SW480 (cell line): ENCODE measurements at regions not wholly inside any gene's neighbourhood (a gene's known extent, or its start where the extent isn't known, plus 50 kb on each side); places are given as distances from the start of the nearest gene placed in this dataset.
"Not testable (repeated sequence)": the region's sequence is repeated elsewhere in the genome, so short reads cannot be mapped to it uniquely, and the experiment has no call there.

Experiments
- DNase-seq: peaks from one replicate; pipeline ENCODE4 v3.0.0-alpha.2; 2016; ENCODE audit warnings: low spot score

- DNase-seq, result no peak
Measured at GRCh38 chr3:8001712-8002111, 499.9 kb upstream of the LMCD1 start.

DNA sequence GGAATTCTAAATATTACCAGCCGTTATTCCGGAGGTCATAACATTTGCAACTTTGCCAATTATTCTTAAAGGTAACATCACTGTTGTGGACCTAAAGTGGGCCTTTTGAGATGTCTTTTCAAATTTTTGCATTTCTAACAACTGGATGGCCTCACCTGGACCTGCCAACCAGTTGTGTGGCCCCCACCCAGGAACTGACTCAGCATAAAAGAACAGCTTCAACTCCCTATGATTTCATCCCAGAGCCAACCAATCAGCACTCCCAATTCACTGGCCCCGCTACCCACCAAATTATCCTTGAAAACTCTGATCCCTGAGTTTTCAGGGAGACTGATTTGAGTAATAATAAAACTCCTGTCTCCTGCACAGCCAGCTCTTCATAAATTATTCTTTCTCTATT is 489.7 kb upstream of the LMCD1 start:
- no peak for DNase-seq

- no peak for DNase-seq
Measured at GRCh38 chr3:8020047-8020841, 481.4 kb upstream of the LMCD1 start.

- DNase-seq, result no peak
Measured at GRCh38 chr3:8027954-8028353, 473.7 kb upstream of the LMCD1 start.

- no peak for DNase-seq
Measured at GRCh38 chr3:8050283-8050682, 451.3 kb upstream of the LMCD1 start.

- DNase-seq, result no peak
Measured at GRCh38 chr3:8052659-8053058, 449.0 kb upstream of the LMCD1 start.

DNA sequence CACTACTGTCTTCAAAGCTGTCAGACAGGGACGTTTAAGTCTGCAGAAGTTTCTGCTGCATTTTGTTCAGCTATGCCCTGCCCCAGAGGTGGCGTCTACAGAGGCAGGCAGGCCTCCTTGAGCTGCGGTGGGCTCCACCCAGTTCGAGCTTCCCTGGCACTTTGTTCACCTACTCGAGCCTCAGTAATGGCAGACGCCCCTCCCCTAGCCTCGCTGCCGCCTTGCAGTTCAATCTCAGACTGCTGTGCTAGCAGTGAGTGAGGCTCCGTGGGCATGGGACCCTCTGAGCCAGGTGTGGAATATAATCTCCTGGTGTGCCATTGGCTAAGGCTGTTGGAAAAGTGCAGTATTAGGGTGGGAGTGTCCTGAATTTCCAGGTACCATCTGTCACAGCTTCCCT is 433.5 kb upstream of the LMCD1 start:
- DNase-seq, result not testable (repeated sequence)

GRCh38 chr3:8069471-8069870 is 432.2 kb upstream of the LMCD1 start:
- no peak for DNase-seq

DNA sequence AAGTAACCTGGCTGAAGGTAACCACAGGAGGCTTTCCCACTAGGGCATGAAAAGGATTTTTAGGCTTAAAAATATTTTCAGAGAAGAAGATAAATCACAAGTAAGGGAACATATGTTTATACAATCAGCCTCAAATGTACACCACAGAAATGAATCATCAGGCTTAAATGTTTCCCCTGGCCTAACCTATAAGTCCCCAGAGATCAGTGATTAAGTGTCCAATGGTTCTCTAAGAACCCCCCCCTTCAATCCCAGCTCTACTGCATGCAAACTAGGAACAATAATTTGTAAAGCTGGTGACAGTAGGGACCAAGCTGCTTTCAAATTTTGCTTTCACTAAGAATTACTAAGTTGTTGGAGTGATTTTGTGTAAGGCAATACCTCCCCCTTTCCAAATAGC is 431.6 kb upstream of the LMCD1 start:
- no peak for DNase-seq

DNA sequence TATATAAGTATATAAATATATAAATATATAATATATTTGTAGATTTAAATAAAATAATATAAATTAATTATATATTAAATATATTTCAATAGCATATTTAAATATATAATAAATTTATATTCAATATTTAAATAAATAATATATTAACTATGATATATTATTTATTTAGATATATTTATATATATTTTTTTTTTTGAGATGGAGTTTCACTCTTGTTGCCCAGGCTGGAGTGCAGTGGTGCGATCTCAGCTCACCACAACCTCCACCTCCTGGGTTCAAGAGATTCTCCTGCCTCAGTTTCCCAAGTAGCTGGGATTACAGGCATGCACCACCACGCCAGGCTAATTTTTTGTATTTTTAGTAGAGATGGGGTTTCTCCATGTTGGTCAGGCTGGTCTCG is 426.9 kb upstream of the LMCD1 start:
- not testable (repeated sequence) for DNase-seq

- DNase-seq, result no peak
Measured at GRCh38 chr3:8077126-8077525, 424.5 kb upstream of the LMCD1 start.

DNA sequence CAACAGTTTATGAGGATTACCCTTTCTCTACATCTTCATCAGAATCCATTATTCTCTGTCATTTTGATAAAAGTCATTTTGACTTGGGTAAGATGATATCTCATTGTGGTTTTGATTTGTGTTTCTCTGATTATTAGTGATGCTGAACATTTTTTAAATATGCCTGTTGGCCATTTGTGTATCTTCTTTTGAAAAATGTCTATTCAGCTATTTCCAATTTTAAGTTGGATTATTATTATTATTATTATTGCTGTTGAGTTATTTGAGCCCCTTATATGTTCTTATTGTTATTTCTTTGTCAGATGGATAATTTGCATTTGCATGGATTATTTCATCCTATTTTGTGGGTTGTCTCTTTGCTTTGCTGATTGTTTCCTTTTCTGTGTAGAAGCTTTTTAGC is 421.2 kb upstream of the LMCD1 start:
- no peak for DNase-seq

DNA sequence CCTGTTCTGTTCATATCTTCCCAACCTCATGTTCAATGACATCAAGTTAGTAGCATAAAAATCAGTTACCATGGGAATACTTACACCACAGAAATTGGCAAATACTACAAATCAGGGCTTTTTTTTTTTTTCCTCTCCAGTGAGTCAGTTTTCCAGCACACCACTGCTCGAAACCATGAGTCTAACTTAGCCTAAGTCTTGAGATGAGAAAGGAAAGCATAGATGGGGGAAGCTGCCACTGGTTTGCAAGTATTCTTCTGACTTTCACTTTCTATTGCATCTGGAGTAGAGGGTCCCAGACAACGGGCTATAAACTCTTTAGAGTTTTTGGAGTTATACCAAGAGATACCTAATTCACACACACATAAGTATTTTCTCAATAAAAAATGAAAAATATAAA is 416.1 kb upstream of the LMCD1 start:
- DNase-seq, result no peak

GRCh38 chr3:8087951-8088350 is 413.7 kb upstream of the LMCD1 start:
- no peak for DNase-seq

DNA sequence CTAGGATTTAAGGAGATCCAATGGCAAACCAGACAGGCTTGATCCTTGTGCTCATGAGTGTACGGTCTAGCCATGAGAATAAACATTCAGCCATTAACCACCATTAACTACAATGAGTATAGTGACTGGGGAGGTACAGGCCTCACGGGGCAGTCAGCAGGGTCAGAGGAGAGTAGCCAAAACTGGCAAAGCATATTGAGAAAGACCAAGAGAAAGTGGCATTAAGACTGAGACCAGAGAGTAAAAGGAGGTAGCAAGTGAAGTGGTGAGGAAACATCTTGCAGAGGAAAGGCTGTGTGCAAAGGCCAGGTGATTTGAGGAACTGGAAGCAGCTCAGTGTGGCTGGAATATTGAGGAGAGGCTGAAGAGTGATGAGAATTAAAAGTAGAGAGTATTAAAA is 407.2 kb upstream of the LMCD1 start:
- DNase-seq, result no peak

DNA sequence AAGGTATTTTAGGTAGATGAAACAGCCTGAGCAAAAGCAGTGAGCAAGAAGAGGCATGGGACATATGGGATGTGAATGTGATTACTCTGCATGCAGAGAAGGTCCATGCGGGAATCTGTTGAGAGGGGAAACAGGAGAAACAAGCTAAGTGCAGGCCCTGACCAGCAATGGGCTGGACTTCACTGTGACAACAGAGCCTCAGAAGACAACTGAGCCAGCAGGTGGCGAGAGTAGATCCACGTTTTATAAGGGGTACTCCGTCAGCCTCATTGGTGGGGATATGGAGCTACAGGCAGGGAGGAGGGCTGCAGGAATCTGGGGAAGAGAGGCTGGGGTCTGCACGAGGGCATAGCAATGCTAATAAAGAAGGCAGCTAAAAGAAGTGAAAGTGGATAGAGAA is 405.9 kb upstream of the LMCD1 start:
- peak; percentile 3 for DNase-seq

GRCh38 chr3:8097690-8098089 is 403.9 kb upstream of the LMCD1 start:
- DNase-seq, result no peak

GRCh38 chr3:8103954-8104353 is 397.7 kb upstream of the LMCD1 start:
- no peak for DNase-seq

GRCh38 chr3:8106921-8107320 is 394.7 kb upstream of the LMCD1 start:
- no peak for DNase-seq

- DNase-seq, result peak; percentile 64
Measured at GRCh38 chr3:8110966-8111798, 390.4 kb upstream of the LMCD1 start.

GRCh38 chr3:8112587-8112986 is 389.0 kb upstream of the LMCD1 start:
- DNase-seq, result no peak

DNA sequence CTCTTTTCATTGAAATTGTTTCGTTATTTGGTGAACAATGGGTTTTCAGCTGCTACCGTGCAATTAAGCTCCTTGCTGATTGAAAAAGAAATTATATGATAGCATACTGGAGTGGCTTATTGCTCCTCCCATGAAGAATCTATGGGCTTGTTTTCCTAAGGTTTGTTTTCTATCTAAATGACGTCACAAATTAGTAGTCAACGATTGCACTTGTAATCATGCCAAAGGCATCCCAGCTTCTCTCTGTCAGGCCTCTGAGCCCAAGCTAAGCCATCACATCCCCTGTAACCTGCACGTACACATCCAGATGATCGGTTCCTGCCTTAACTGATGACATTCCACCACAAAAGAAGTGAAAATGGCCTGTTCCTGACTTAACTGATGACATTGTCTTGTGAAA is 388.0 kb upstream of the LMCD1 start:
- DNase-seq, result no peak

GRCh38 chr3:8128686-8129085 is 372.9 kb upstream of the LMCD1 start:
- no peak for DNase-seq

- DNase-seq, result no peak
Measured at GRCh38 chr3:8136553-8136952, 365.1 kb upstream of the LMCD1 start.
